ENCODE measurements at regions not wholly inside any gene's neighbourhood (a gene's known extent, or its start where the extent isn't known, plus 50 kb on each side); places are given as distances from the start of the nearest gene placed in this dataset.

DNA sequence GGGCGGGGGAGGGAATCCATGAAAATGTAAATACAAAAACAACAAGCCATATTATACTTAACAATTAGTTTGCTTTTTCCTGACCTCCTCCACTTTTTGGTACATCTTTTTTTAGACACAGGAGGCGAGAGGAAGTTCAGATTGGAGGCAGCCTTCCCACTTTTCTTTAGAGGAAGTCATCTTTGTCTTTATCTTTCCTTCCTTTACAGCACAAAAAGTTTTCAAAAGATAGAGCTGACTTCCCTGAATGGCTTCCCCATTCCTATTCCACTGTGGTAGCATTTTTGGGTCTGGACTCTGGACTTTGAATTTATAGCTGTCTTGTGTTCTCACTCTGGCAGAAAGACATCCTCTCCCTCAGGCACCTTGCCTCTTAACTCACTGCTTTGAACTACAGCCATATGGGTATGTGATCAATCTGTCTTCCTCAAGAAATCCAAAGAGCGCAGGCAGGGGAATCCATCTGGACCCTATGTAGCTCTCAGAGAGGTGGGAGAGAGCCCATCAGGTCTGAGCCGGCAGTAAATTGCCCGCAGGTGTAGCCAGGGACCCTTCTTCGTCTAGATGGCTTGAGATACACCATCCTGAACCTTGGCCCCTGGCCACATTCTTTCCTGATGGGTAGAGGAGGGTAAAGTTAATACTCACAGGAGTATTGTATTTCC, 101.9 kb downstream of the AQP4 start:
- Mint-ChIP-seq H3K27ac (no peak overlapping the region), H3K36me3 (ENCODE audit: low read depth) (no peaks in the 10 kb centered on the region), H3K4me1 (no peaks in the 10 kb centered on the region), H3K9me3 (peaks cover 6% of the 10 kb centered on the region), H3K4me3 (no peak overlapping the region), H3K27me3 (no peaks in the 10 kb centered on the region)
- ATAC-seq (no peak), DNase-seq (no peak)

DNA sequence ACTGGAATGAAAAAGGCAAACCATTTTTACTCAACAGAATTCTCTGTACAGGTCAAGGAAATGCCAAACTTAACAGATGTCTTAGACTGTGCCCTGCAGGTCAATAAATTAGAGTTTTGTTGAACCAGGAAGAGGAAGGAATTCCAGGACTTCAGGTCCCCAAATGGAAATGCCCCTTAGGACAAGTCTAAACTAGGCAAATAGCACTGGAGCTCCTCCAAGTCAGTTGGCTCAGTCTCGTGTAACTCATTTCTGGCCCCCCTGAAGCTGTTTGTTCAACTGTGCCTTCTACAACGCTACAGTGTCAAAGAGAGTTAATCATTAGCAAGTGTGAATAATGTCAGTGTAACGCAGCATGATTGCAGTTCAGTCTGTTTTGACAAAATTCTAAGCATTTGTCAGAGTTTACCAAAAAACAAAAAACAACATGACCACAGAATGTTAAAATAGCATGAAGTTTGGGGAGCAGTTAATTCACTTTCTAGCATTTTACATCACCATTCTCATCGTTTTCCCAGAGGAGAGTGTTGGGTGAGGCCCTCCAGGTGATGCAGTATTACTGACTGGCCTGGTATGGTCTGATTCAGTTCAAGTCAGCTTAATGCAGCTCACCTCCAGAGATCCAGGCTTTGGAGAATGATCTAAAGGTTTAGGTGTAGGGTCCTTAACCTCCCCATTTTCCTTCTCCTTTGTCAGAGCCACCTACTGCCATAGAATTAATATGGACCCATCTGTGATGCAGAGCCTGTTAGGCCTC, 108.1 kb downstream of the AQP4 start:
- no peaks in the 10 kb centered on the region for H3K36me3 Mint-ChIP-seq (ENCODE audit: low read depth)
- no peak for ATAC-seq
- H3K4me1 Mint-ChIP-seq, result no peaks in the 10 kb centered on the region
- H3K27me3 Mint-ChIP-seq, result no peaks in the 10 kb centered on the region
- H3K9me3 Mint-ChIP-seq, result no peaks in the 10 kb centered on the region
- no peak overlapping the region for H3K4me3 Mint-ChIP-seq
- no peak overlapping the region for H3K27ac Mint-ChIP-seq
- DNase-seq, result no peak

DNA sequence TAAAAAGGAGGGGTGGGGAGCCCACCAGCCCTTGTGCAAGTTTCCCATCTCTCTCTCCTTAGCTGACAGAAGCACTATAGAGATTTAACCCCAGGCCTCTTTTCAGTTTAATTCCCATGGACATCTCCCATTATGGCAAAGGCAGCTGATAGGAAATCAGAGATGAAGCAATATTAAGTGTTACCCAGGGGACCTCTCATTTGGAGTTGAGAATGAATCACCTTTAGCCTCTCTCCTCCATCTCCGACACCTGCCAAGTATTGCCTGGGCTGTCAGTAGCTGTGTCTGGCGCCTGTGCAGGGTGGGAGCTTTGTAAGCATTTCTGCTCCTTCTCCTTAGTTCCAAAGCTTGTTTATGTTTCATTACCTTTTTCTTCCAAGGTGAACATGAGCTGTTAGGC, 109.0 kb downstream of the AQP4 start:
- Mint-ChIP-seq H3K27me3 (no peaks in the 10 kb centered on the region), H3K27ac (no peak overlapping the region), H3K36me3 (ENCODE audit: low read depth) (no peaks in the 10 kb centered on the region), H3K4me3 (no peak overlapping the region), H3K4me1 (no peaks in the 10 kb centered on the region), H3K9me3 (no peaks in the 10 kb centered on the region)
- no peak for ATAC-seq
- no peak for DNase-seq

DNA sequence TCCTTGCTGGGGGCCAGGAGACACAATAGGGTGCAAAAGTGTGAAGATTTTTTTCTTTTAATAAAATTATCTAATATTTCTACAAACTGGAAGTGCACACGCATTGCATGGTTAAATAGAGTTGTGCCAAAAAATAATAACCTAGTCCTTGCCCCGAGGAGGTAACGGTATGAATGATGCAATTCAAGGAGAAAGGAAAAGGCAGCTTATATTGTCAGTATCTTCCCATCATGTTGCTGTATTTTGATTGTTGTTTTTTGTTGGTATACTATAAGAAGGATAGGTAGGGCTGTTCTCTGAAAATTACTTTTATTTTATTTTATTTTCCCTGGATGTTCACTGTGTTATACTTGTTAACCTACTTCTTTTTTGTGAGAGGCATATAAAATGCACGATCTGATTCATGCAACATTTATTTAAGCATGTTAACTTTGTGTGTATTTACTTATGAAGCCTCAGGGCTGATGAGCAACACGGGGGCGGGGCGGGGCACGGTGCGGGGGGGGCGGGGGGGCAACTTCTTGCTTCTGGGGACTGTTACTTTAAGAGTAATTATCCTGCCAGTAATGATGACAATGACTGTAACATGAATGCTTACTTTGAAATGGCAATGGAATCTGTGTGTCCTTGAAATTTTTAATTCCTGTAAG, 118.6 kb downstream of the AQP4 start:
- no peak overlapping the region for H3K27ac Mint-ChIP-seq
- no peaks in the 10 kb centered on the region for H3K36me3 Mint-ChIP-seq (ENCODE audit: low read depth)
- ATAC-seq, result no peak
- no peak for DNase-seq
- H3K4me3 Mint-ChIP-seq, result no peak overlapping the region
- H3K27me3 Mint-ChIP-seq, result peaks cover 1% of the 10 kb centered on the region
- no peaks in the 10 kb centered on the region for H3K4me1 Mint-ChIP-seq
- no peaks in the 10 kb centered on the region for H3K9me3 Mint-ChIP-seq

DNA sequence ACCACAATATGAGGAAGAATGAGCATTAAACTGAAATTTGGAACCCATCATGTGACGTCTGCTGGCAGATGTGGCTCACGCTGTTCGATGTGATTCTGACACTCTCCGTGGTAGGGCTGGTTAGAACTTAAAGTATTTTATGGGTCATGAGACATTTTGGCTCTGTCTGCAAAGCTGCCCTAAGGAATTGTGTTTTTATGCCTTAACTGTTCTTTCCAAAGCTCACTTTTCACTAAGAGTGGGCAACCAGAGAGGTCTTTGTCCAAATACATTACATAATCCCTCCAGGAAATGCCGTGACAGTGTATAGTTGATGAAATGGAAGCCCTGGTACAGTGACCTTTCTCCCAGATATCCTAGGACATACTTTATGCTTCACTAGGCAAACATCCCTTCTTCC, 119.1 kb downstream of the AQP4 start:
- Mint-ChIP-seq H3K4me3 (no peak overlapping the region), H3K27ac (no peak overlapping the region), H3K4me1 (no peaks in the 10 kb centered on the region), H3K27me3 (peaks cover 1% of the 10 kb centered on the region), H3K36me3 (ENCODE audit: low read depth) (no peaks in the 10 kb centered on the region), H3K9me3 (no peaks in the 10 kb centered on the region)
- DNase-seq (no peak), ATAC-seq (no peak)

DNA sequence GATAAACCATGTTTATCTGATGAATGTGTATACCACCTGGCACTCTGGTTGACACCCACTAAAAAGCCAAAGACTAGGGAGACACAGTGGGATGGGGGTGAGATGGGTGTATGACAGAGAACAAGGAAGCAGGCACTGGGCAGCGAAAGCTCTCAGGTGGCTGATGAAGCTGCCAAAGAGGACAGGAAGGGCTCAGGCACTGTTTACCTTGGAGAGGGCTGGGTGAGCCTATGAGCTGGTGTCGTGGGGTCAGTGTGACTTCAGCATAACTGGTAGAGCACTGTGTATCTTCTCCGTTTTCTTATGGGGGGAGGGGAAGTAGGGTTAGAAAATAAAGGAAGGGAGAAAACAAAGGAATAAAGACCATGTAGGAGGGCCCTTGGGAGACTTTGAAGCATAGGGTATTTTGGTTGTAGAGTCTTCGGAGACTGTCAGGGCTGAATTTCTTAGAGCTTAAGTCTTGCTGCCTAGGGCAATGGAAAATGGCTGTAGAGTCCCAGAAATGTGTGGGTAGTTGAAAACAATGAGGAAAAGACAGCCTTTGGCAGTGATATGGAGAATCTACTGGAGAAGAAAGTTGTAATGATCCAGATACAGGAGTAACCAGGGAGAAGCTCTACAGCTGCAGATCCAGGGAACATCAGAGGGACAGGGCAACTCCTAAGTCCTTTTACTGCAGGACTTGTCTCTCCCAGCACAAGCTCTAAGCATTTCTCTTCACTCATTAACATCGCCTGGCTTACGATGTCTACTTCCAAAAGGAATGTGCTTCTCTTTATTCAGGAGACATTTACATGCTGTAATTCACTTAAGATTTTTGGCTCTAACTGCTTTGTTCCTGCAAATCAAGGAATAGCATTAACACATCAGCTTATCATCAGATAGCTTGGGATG, 120.0 kb downstream of the AQP4 start:
- H3K27me3 Mint-ChIP-seq, result peaks cover 1% of the 10 kb centered on the region
- H3K27ac Mint-ChIP-seq, result no peak overlapping the region
- no peaks in the 10 kb centered on the region for H3K9me3 Mint-ChIP-seq
- no peaks in the 10 kb centered on the region for H3K36me3 Mint-ChIP-seq (ENCODE audit: low read depth)
- no peak for ATAC-seq
- H3K4me1 Mint-ChIP-seq, result no peaks in the 10 kb centered on the region
- no peak for DNase-seq
- no peak overlapping the region for H3K4me3 Mint-ChIP-seq

DNA sequence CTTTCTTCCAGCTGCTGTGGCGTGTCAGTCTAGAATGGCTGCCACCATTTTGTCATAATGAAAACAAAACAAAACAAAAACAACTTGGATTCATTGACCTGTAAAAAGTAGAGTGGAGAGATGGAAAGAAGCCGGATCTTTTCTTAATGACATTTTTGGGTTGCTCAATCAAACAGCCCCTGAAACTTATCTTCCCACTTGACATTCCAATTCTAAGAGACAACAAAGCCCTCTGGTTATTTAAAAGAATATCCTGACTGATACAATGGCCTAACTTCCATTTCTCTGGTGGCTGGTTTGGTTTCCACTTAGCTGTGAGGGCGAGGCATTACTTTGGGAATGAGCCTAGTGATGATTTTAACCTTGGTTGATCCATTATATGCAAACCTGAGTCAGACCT, 123.7 kb downstream of the AQP4 start:
- no peak overlapping the region for H3K27ac Mint-ChIP-seq
- ATAC-seq, result no peak
- no peak for DNase-seq
- H3K4me1 Mint-ChIP-seq, result no peaks in the 10 kb centered on the region
- H3K36me3 Mint-ChIP-seq (ENCODE audit: low read depth), result no peaks in the 10 kb centered on the region
- H3K27me3 Mint-ChIP-seq, result peaks cover 1% of the 10 kb centered on the region
- H3K9me3 Mint-ChIP-seq, result no peaks in the 10 kb centered on the region
- H3K4me3 Mint-ChIP-seq, result no peak overlapping the region

DNA sequence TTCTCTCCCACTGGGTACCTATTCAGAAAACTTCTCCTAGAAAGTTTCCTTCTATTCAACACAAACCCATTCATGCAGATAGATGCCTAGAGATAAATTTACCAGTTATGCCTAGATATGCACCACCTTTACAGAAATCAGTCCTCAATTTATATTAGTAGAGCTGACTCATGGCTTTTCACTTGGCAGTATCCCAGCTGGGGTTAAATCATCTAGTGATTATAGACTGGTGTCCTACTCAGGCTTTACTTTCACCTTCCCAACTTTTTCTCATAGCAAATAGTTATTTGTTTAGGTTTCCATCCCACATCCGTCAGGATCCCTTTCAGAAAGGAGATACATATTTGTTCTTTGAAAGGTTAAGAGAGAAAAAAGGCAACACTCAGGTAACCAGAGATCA, 124.5 kb downstream of the AQP4 start:
- peaks cover 1% of the 10 kb centered on the region for H3K27me3 Mint-ChIP-seq

DNA sequence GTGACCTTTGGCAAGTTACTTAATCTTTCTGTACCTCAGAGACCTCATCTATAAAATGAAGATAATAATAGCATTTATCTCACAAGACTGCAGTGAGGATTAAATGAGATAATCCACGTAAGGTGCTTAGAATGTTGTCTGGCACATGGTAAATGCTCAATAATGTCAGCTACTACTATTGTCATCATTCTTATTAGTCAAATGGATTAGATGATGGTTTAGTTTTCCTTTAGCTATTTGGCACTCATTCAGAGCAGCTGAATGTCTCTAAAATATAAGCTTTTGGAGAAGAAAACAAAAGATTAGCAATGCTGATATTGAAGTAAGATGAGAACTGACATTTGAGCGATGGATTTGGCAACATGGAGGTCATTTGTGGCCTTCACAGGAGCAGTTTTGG, 125.1 kb downstream of the AQP4 start:
- peaks cover 1% of the 10 kb centered on the region for H3K27me3 Mint-ChIP-seq
- no peak for DNase-seq
- no peak overlapping the region for H3K27ac Mint-ChIP-seq
- no peak for ATAC-seq
- no peaks in the 10 kb centered on the region for H3K9me3 Mint-ChIP-seq
- H3K4me3 Mint-ChIP-seq, result no peak overlapping the region
- no peaks in the 10 kb centered on the region for H3K36me3 Mint-ChIP-seq (ENCODE audit: low read depth)
- H3K4me1 Mint-ChIP-seq, result no peaks in the 10 kb centered on the region

More for the DNA sequence above, 124.5 kb downstream of the AQP4 start:
- H3K9me3 Mint-ChIP-seq, result no peaks in the 10 kb centered on the region
- ATAC-seq, result no peak
- H3K36me3 Mint-ChIP-seq (ENCODE audit: low read depth), result no peaks in the 10 kb centered on the region
- H3K27ac Mint-ChIP-seq, result no peak overlapping the region
- no peak for DNase-seq
- H3K4me3 Mint-ChIP-seq, result no peak overlapping the region
- no peaks in the 10 kb centered on the region for H3K4me1 Mint-ChIP-seq

DNA sequence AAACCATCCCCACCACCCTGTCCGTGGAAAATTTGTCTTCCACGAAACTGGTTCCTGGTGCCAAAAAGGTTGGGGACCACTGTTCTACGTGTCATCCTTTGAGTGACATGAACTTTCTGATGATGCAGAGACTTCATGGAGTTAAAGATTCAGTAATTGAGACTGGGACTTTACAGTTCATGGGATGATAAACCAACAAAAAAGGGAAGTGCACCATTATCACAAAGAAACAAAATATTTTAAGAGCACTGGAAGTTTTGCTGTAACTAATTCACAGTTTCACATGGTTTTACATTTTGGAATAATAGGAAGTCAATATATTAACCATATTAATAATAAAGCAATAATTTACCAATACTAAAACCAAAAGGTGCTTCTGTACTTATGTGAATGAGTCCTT, 126.8 kb downstream of the AQP4 start:
- DNase-seq, result no peak
- no peak overlapping the region for H3K27ac Mint-ChIP-seq
- H3K4me3 Mint-ChIP-seq, result no peak overlapping the region
- no peaks in the 10 kb centered on the region for H3K36me3 Mint-ChIP-seq (ENCODE audit: low read depth)
- H3K27me3 Mint-ChIP-seq, result no peaks in the 10 kb centered on the region
- no peak for ATAC-seq
- no peaks in the 10 kb centered on the region for H3K4me1 Mint-ChIP-seq
- H3K9me3 Mint-ChIP-seq, result no peaks in the 10 kb centered on the region

DNA sequence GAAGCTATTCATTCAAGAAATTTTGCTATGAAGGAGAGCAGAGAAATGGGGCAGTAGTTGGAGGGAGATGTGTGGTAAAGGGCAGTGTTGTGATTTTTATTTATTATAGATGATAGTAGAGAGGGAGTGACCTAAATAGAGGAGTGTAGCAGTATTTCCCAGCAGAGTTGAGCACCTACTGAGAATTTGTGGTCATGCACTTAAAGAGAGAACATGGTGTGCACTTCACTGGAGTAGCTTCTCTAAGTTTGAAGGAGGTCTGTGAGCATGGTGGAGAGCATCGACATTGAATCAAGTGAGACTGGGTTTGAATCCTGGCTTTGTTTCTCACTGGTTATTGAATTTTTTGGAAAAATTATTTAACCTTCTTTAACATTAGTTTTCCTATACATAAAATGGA, 129.2 kb downstream of the AQP4 start:
- H3K36me3 Mint-ChIP-seq (ENCODE audit: low read depth), result no peaks in the 10 kb centered on the region
- no peak overlapping the region for H3K27ac Mint-ChIP-seq
- ATAC-seq, result no peak
- H3K27me3 Mint-ChIP-seq, result no peaks in the 10 kb centered on the region
- no peaks in the 10 kb centered on the region for H3K4me1 Mint-ChIP-seq
- no peak for DNase-seq
- no peak overlapping the region for H3K4me3 Mint-ChIP-seq
- H3K9me3 Mint-ChIP-seq, result no peaks in the 10 kb centered on the region

DNA sequence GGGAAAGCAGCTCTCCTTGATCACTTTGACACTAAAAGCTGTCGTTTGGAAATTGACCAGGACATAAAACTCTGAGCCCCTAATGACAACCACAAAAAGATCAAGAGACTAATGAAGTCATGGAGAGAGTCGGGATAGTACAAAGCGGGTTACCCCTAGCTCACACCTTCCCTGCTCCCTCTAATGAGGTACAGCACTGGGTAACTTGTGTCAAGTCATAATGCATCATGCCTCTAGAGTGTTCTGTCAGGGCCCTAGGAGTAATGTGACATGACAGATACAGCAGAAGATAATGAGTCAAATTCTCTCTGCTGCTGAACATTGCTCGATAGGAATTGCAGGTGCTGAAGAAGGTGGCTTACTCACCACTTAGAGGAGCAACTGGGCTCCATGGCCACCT, 130.7 kb downstream of the AQP4 start:
- Mint-ChIP-seq H3K4me3 (no peak overlapping the region), H3K4me1 (no peaks in the 10 kb centered on the region), H3K27me3 (no peaks in the 10 kb centered on the region), H3K36me3 (ENCODE audit: low read depth) (no peaks in the 10 kb centered on the region), H3K27ac (no peak overlapping the region), H3K9me3 (no peaks in the 10 kb centered on the region)
- no peak for ATAC-seq
- no peak for DNase-seq

DNA sequence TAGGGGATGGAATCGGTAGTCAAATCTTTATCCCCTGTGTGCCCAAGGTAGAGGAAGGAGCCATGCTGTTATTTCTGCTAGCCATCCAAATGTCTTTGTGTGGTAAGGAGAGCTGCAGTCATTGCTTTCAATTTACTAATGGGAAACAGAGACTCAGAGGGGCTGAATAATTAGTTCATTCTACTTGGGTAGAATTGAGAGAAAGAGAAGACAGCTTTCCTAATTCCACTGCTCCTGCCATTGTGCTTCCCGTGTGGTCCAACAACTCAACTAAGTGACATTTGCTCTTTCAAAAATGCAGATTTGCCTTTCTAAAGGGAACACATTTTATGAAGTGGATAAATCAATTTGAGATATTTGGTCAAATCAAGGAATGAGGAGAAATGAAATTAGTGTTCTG, 136.1 kb downstream of the AQP4 start:
- H3K9me3 Mint-ChIP-seq, result no peaks in the 10 kb centered on the region
- no peaks in the 10 kb centered on the region for H3K36me3 Mint-ChIP-seq (ENCODE audit: low read depth)
- H3K4me3 Mint-ChIP-seq, result no peak overlapping the region
- DNase-seq, result no peak
- H3K27me3 Mint-ChIP-seq, result no peaks in the 10 kb centered on the region
- H3K4me1 Mint-ChIP-seq, result no peaks in the 10 kb centered on the region
- ATAC-seq, result no peak
- H3K27ac Mint-ChIP-seq, result no peak overlapping the region

DNA sequence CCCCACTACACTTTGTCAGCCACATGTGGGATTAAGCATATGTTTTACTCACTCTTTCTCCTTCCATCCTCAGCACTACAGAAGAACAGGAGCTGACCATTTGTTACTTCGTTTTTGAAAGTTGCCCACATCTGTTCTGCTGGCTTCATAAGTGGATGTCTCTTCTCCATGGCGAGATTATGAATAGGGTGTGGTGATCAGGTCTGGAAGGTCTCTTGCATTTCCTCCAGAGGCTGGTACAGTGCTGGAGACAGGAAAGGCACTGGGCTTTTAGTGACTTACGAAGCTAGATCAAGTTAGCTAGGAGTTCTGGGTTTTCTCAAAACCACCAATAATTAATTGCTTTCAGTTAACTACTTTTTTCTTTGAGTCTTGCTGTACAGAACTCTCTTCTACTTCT, 136.5 kb downstream of the AQP4 start:
- Mint-ChIP-seq H3K27ac (no peak overlapping the region), H3K4me1 (no peaks in the 10 kb centered on the region), H3K4me3 (no peak overlapping the region), H3K36me3 (ENCODE audit: low read depth) (no peaks in the 10 kb centered on the region), H3K9me3 (no peaks in the 10 kb centered on the region), H3K27me3 (no peaks in the 10 kb centered on the region)
- ATAC-seq (no peak), DNase-seq (no peak)

Data from activated naive CD8-positive, alpha-beta T cell treated with anti-CD3 and anti-CD28 coated beads, Interleukin-2, amount 50 U/mL, for 24 hours (primary cell).